ENCODE measurements at regions not wholly inside any gene's neighbourhood (a gene's known extent, or its start where the extent isn't known, plus 50 kb on each side); places are given as distances from the start of the nearest gene placed in this dataset.

- no peak for TF ChIP-seq CTCF (IDR thresholded peaks at IDR 0.05)
- Mint-ChIP-seq H3K36me3 (no peaks in the 10 kb centered on the region), H3K4me3 (no peak overlapping the region), H3K27ac (no peak overlapping the region), H3K27me3 (ENCODE audit: low read depth in 2 of 2) (no peaks in the 10 kb centered on the region), H3K4me1 (no peaks in the 10 kb centered on the region), H3K9me3 (peaks cover 13 to 16% of the 10 kb centered on the region in 2 donors)
- DNase-seq (no peak), ATAC-seq (no peak)
- intact Hi-C loops (cut with micrococcal nuclease): no loop called here
- H3K27me3 ChIP-seq (ENCODE audit: control insufficient read depth, insufficient read depth, low read length): no peaks in the 10 kb centered on the region
- no peak overlapping the region for H3K4me3 ChIP-seq (ENCODE audit: low read length)
- no peaks in the 10 kb centered on the region for H3K36me3 ChIP-seq (ENCODE audit: control insufficient read depth, insufficient read depth, low read length)
- 88% methylated on average over 4 of the region's 5 CpGs for WGBS (ENCODE audit: insufficient coverage)
- no peaks in the 10 kb centered on the region for H3K4me1 ChIP-seq (ENCODE audit: control insufficient read depth, insufficient read depth, low read length)
- no peak overlapping the region for H3K27ac ChIP-seq (ENCODE audit: low read length)
- H3K9me3 ChIP-seq (ENCODE audit: control insufficient read depth, insufficient read depth, low read length): no peaks in the 10 kb centered on the region
These were observed 587.3 kb downstream of the SEMA5A start for GRCh38 chr5:8958602-8959001.

GRCh38 chr5:8961219-8961618 is 584.7 kb downstream of the SEMA5A start:
- H3K27me3 ChIP-seq (ENCODE audit: control insufficient read depth, insufficient read depth, low read length): no peaks in the 10 kb centered on the region
- H3K36me3 ChIP-seq (ENCODE audit: control insufficient read depth, insufficient read depth, low read length): no peaks in the 10 kb centered on the region
- Mint-ChIP-seq H3K9me3 (peaks cover 12 to 21% of the 10 kb centered on the region in 2 donors), H3K4me1 (no peaks in the 10 kb centered on the region), H3K36me3 (no peaks in the 10 kb centered on the region), H3K27ac (no peak overlapping the region), H3K27me3 (ENCODE audit: low read depth in 2 of 2) (no peaks in the 10 kb centered on the region), H3K4me3 (no peak overlapping the region)
- WGBS (ENCODE audit: insufficient coverage): 73% methylated on average over 3 of the region's 3 CpGs
- no peak for TF ChIP-seq CTCF (IDR thresholded peaks at IDR 0.05)
- intact Hi-C loops (cut with micrococcal nuclease): no loop called here
- H3K4me1 ChIP-seq (ENCODE audit: control insufficient read depth, insufficient read depth, low read length): no peaks in the 10 kb centered on the region
- H3K4me3 ChIP-seq (ENCODE audit: low read length): no peak overlapping the region
- no peak for ATAC-seq
- no peak for DNase-seq
- no peaks in the 10 kb centered on the region for H3K9me3 ChIP-seq (ENCODE audit: control insufficient read depth, insufficient read depth, low read length)
- H3K27ac ChIP-seq (ENCODE audit: low read length): no peak overlapping the region

GRCh38 chr5:8961956-8962355 is 583.9 kb downstream of the SEMA5A start:
- WGBS (ENCODE audit: insufficient coverage): 48% methylated on average over 2 of the region's 4 CpGs
- no peaks in the 10 kb centered on the region for H3K9me3 ChIP-seq (ENCODE audit: control insufficient read depth, insufficient read depth, low read length)
- Mint-ChIP-seq H3K36me3 (no peaks in the 10 kb centered on the region), H3K4me3 (no peak overlapping the region), H3K9me3 (peaks cover 17 to 23% of the 10 kb centered on the region in 2 donors), H3K27ac (no peak overlapping the region), H3K4me1 (no peaks in the 10 kb centered on the region), H3K27me3 (ENCODE audit: low read depth in 2 of 2) (no peaks in the 10 kb centered on the region)
- no peaks in the 10 kb centered on the region for H3K27me3 ChIP-seq (ENCODE audit: control insufficient read depth, insufficient read depth, low read length)
- H3K27ac ChIP-seq (ENCODE audit: low read length): no peak overlapping the region
- H3K4me1 ChIP-seq (ENCODE audit: control insufficient read depth, insufficient read depth, low read length): no peaks in the 10 kb centered on the region
- DNase-seq: no peak
- H3K4me3 ChIP-seq (ENCODE audit: low read length): no peak overlapping the region
- TF ChIP-seq CTCF (IDR thresholded peaks at IDR 0.05): no peak
- no peak for ATAC-seq
- no peaks in the 10 kb centered on the region for H3K36me3 ChIP-seq (ENCODE audit: control insufficient read depth, insufficient read depth, low read length)
- intact Hi-C loops (cut with micrococcal nuclease): no loop called here

GRCh38 chr5:8981016-8981415 is 564.9 kb downstream of the SEMA5A start:
- H3K4me1 Mint-ChIP-seq: no peaks in the 10 kb centered on the region
- ATAC-seq (no peak), DNase-seq (no peak)
- H3K36me3 Mint-ChIP-seq: no peaks in the 10 kb centered on the region
- H3K4me3 ChIP-seq (ENCODE audit: low read length): no peak overlapping the region
- H3K27me3 Mint-ChIP-seq (ENCODE audit: low read depth in 2 of 2): no peaks in the 10 kb centered on the region
- no peaks in the 10 kb centered on the region for H3K36me3 ChIP-seq (ENCODE audit: control insufficient read depth, insufficient read depth, low read length)
- WGBS (ENCODE audit: insufficient coverage): 90% methylated on average over 5 of the region's 5 CpGs
- peaks cover 2% of the 10 kb centered on the region for H3K9me3 ChIP-seq (ENCODE audit: control insufficient read depth, insufficient read depth, low read length)
- peaks cover 15 to 21% of the 10 kb centered on the region in 2 donors for H3K9me3 Mint-ChIP-seq
- no peaks in the 10 kb centered on the region for H3K27me3 ChIP-seq (ENCODE audit: control insufficient read depth, insufficient read depth, low read length)
- no peak overlapping the region for H3K4me3 Mint-ChIP-seq
- H3K27ac Mint-ChIP-seq: no peak overlapping the region
- H3K4me1 ChIP-seq (ENCODE audit: control insufficient read depth, insufficient read depth, low read length): no peaks in the 10 kb centered on the region
- H3K27ac ChIP-seq (ENCODE audit: low read length): no peak overlapping the region
- TF ChIP-seq CTCF (IDR thresholded peaks at IDR 0.05): no peak
- intact Hi-C loops (cut with micrococcal nuclease): no loop called here

Data from natural killer cell (primary cell).